ENCODE measurements at regions not wholly inside any gene's neighbourhood (a gene's known extent, or its start where the extent isn't known, plus 50 kb on each side); places are given as distances from the start of the nearest gene placed in this dataset.

- no peak for FAIRE-seq
- intact Hi-C loops (cut with DNase I) = no loop called here
Observed at GRCh38 chr6:168877821-168878282, 375.8 kb downstream of the THBS2 start.

GRCh38 chr6:168876956-168877355 is 376.7 kb downstream of the THBS2 start:
- H3K9ac ChIP-seq (ENCODE audit: low read length in 3 of 3) = no peak overlapping the region
- no peaks in the 10 kb centered on the region for H3K27me3 ChIP-seq (ENCODE audit: control insufficient read depth, insufficient read depth, low read length)
- FAIRE-seq (no peak), DNase-seq (no peak)
- peaks cover 0 to 2% (median 0%) of the 10 kb centered on the region in 3 donors for H3K9me3 ChIP-seq (ENCODE audit: control insufficient read depth in 2 of 3, insufficient read depth in 1 of 3, low read length in 3 of 3)
- TF ChIP-seq CTCF (IDR thresholded peaks at IDR 0.05; ENCODE audit: borderline replicate concordance, extremely low read depth, insufficient read depth) = no peak
- H3K4me3 ChIP-seq (ENCODE audit: low read length in 3 of 3) = no peak overlapping the region
- intact Hi-C loops (cut with DNase I) = no loop called here
- no peaks in the 10 kb centered on the region for H3K4me1 ChIP-seq (ENCODE audit: control insufficient read depth in 2 of 3, insufficient read depth in 2 of 3, low read depth in 1 of 3, low read length in 3 of 3)
- H3K36me3 ChIP-seq (ENCODE audit: control insufficient read depth in 2 of 3, insufficient read depth in 3 of 3, low read length in 3 of 3) = no peaks in the 10 kb centered on the region
- no peak overlapping the region for H3K27ac ChIP-seq (ENCODE audit: low read depth in 2 of 2, low read length in 2 of 2)

More at GRCh38 chr6:168877821-168878282, 375.8 kb downstream of the THBS2 start:
- H3K9ac ChIP-seq (ENCODE audit: low read length in 3 of 3) = no peak overlapping the region
- H3K27me3 ChIP-seq (ENCODE audit: control insufficient read depth, insufficient read depth, low read length) = no peaks in the 10 kb centered on the region
- H3K4me3 ChIP-seq (ENCODE audit: low read length in 3 of 3) = no peak overlapping the region
- H3K9me3 ChIP-seq (ENCODE audit: control insufficient read depth in 2 of 3, insufficient read depth in 1 of 3, low read length in 3 of 3) = peaks cover 0 to 2% (median 0%) of the 10 kb centered on the region in 3 donors
- no peaks in the 10 kb centered on the region for H3K36me3 ChIP-seq (ENCODE audit: control insufficient read depth in 2 of 3, insufficient read depth in 3 of 3, low read length in 3 of 3)
- H3K4me1 ChIP-seq (ENCODE audit: control insufficient read depth in 2 of 3, insufficient read depth in 2 of 3, low read depth in 1 of 3, low read length in 3 of 3) = no peaks in the 10 kb centered on the region
- no peak overlapping the region for H3K27ac ChIP-seq (ENCODE audit: low read depth in 2 of 2, low read length in 2 of 2)
- DNase-seq = peak in 1 of 5 donors; percentile 17
- no peak for TF ChIP-seq CTCF (IDR thresholded peaks at IDR 0.05; ENCODE audit: borderline replicate concordance, extremely low read depth, insufficient read depth)

DNA sequence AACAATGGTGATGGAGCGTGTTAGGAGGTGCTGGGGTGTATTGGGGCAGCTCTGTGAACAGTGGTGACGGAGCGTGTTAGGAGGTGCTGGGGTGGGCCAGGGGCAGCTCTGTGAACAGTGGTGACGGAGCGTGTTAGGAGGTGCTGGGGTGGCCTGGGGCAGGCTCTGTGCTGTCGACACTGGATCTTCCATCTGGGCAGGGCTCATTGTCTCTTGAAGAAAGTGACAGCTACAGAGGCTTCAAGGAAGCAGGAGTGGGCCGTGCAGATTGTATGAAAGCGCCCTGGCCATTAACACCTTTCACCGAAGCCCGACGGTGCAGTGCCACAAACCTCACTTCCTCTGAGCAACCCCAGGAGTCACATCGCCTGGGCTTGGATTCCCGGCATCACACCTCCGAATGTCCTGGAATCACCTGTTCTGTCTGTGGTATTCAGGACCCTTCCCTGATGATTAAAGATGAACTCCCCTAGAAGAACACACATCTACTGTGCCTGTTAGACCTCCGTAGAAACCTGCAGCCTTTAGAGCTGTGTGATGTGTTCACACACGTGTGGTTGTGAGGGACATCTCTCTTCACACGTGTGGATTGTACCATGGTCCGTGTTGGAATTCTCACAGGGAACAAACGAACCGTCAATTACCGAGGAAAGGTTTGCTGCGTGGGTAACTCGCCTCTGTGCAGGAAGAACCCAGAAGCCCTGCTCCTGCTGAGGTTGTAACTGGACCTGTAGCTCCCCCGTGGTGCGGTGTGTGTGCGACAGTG is 377.7 kb downstream of the THBS2 start:
- FAIRE-seq (no peak), DNase-seq (no peak)
- intact Hi-C loops (cut with DNase I) = no loop called here

More for the DNA sequence above, 377.7 kb downstream of the THBS2 start:
- Histone ChIP-seq H3K9ac (ENCODE audit: low read length in 3 of 3) (no peak overlapping the region), H3K27me3 (ENCODE audit: control insufficient read depth, insufficient read depth, low read length) (no peaks in the 10 kb centered on the region), H3K27ac (ENCODE audit: low read depth in 2 of 2, low read length in 2 of 2) (no peak overlapping the region), H3K36me3 (ENCODE audit: control insufficient read depth in 2 of 3, insufficient read depth in 3 of 3, low read length in 3 of 3) (no peaks in the 10 kb centered on the region), H3K9me3 (ENCODE audit: control insufficient read depth in 2 of 3, insufficient read depth in 1 of 3, low read length in 3 of 3) (peaks cover 0 to 2% (median 0%) of the 10 kb centered on the region in 3 donors), H3K4me3 (ENCODE audit: low read length in 3 of 3) (no peak overlapping the region), H3K4me1 (ENCODE audit: control insufficient read depth in 2 of 3, insufficient read depth in 2 of 3, low read depth in 1 of 3, low read length in 3 of 3) (no peaks in the 10 kb centered on the region)
- no peak for TF ChIP-seq CTCF (IDR thresholded peaks at IDR 0.05; ENCODE audit: borderline replicate concordance, extremely low read depth, insufficient read depth)
